ENCODE measurements at regions not wholly inside any gene's neighbourhood (a gene's known extent, or its start where the extent isn't known, plus 50 kb on each side); places are given as distances from the start of the nearest gene placed in this dataset.

DNA sequence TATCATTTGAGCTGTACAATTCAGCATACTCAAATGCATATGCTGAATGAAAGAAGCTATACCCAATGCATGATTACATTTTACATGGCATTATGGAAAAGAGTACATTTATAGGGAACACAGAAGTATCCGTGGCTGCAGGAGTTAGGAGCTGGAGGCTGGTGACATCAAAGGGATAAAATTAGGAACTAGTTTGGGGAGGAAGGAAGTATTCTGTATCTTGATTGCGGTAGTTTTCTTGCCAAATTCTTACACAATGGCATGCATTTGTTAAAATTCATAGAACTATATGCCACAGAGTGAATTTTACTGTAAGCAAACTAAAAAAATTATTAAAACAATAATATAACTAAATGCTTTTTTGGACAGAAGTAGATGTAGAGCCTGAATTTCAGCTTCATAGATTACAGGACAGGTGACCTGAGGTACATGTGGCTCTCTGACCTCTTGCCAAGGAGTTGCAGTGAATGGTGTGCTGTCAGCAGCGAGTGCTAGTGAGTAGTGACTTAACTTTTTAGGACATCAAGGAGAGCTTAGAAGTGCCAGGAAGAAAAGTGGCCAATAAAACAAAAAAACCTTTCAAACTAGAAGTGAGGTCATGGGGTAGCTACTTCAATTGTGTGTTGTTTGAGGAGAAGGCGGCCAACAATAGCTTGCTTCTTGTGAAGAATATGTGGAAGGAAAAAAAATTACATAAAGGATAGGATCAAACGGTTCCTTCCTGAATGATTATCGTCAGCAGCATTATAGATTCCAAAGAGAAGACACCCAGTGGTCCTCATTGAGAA, 514.9 kb upstream of the CLINT1 start:
- H3K4me1 ChIP-seq, result peaks cover 9% of the 10 kb centered on the region
- H3K4me3 ChIP-seq, result no peak overlapping the region
- no peak for DNase-seq
- no peak for TF ChIP-seq CTCF (IDR thresholded peaks at IDR 0.05; ENCODE audit: borderline replicate concordance)
- H3K27me3 ChIP-seq (ENCODE audit: low read depth), result no peaks in the 10 kb centered on the region
- no peaks in the 10 kb centered on the region for H3K36me3 ChIP-seq
- H3K9me3 ChIP-seq (replicated peaks), result peaks cover 10% of the 10 kb centered on the region
- intact Hi-C loops (cut with micrococcal nuclease), result no loop called here
- no peak overlapping the region for H3K27ac ChIP-seq (replicated peaks)

- Histone ChIP-seq H3K27me3 (ENCODE audit: low read depth) (no peaks in the 10 kb centered on the region), H3K9me3 (replicated peaks) (no peaks in the 10 kb centered on the region), H3K27ac (replicated peaks) (no peak overlapping the region), H3K4me1 (peaks cover 6% of the 10 kb centered on the region), H3K36me3 (no peaks in the 10 kb centered on the region), H3K4me3 (no peak overlapping the region)
- intact Hi-C loops (cut with micrococcal nuclease), result no loop called here
- TF ChIP-seq CTCF (IDR thresholded peaks at IDR 0.05; ENCODE audit: borderline replicate concordance), result no peak
- DNase-seq, result no peak
Measured at GRCh38 chr5:158369241-158369640, 510.3 kb upstream of the CLINT1 start.

DNA sequence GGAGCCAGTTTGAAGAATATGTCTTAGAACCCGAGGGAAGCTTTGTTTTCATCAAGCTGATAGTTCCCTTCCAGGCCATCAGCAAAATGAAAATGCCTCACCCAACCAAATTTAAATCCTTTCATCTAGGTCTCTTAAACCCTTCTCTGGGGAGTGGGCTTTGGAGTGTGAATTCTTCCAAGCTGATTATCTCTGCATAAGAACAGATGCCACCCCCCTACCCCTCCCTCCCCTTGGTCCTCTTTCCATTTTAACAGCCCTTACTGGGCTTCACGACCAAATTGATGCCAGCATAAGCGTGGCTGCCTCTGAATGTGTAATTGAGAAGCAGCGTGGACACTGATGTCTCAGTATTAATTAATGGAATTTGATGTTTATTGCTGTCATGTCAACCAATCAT, 509.7 kb upstream of the CLINT1 start:
- no peak for TF ChIP-seq CTCF (IDR thresholded peaks at IDR 0.05; ENCODE audit: borderline replicate concordance)
- no peak overlapping the region for H3K27ac ChIP-seq (replicated peaks)
- intact Hi-C loops (cut with micrococcal nuclease), result no loop called here
- H3K36me3 ChIP-seq, result no peaks in the 10 kb centered on the region
- no peak for DNase-seq
- H3K27me3 ChIP-seq (ENCODE audit: low read depth), result no peaks in the 10 kb centered on the region
- H3K4me1 ChIP-seq, result peaks cover under 1% of the 10 kb centered on the region
- no peaks in the 10 kb centered on the region for H3K9me3 ChIP-seq (replicated peaks)
- H3K4me3 ChIP-seq, result no peak overlapping the region

DNA sequence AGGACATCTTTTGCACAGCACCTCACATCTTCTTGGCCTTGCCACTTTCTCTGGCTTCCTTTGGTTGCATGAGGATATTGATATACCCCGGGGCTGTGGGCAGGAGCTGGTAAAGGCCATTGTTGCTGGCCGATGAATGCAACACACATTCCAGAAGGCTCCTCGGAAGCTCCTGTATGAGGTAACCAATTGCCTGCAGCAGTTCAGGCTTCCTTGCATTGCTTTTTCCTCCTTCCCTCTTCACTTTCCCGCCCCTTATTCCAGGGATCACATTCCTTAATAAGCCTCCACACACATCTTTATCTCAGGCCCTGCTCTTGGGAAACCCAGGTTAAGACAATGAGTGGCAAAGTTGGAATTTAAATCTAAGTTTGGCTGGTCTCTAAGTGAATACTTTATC, 505.4 kb upstream of the CLINT1 start:
- intact Hi-C loops (cut with micrococcal nuclease), result no loop called here
- Histone ChIP-seq H3K4me1 (no peaks in the 10 kb centered on the region), H3K4me3 (no peak overlapping the region), H3K36me3 (no peaks in the 10 kb centered on the region), H3K27me3 (ENCODE audit: low read depth) (no peaks in the 10 kb centered on the region), H3K9me3 (replicated peaks) (no peaks in the 10 kb centered on the region), H3K27ac (replicated peaks) (no peak overlapping the region)
- TF ChIP-seq CTCF (IDR thresholded peaks at IDR 0.05; ENCODE audit: borderline replicate concordance), result no peak
- DNase-seq, result no peak

DNA sequence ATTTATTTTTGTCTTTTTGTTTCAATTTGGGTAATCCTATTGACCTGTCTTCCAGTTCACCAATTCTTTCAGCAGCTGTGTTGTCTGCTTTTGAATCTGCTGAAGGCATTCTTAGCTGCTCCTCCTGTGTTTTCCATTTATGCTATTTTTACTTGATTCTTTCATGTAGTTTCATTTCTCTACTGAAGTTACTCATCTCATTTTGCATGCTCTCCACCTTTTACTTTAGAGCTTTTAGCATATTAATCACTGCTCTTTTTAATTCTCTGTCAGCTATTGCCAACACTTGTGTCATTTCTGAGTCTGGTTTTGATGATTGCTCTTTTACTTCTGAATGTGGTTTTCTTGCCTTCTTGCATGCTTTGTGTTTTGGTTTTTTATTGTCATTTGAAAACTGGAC, 496.0 kb upstream of the CLINT1 start:
- H3K27ac ChIP-seq (replicated peaks), result no peak overlapping the region
- no peak for TF ChIP-seq CTCF (IDR thresholded peaks at IDR 0.05; ENCODE audit: borderline replicate concordance)
- DNase-seq, result no peak
- no peak overlapping the region for H3K4me3 ChIP-seq
- intact Hi-C loops (cut with micrococcal nuclease), result no loop called here
- H3K36me3 ChIP-seq, result no peaks in the 10 kb centered on the region
- H3K4me1 ChIP-seq, result no peaks in the 10 kb centered on the region
- peaks cover 12% of the 10 kb centered on the region for H3K9me3 ChIP-seq (replicated peaks)
- H3K27me3 ChIP-seq (ENCODE audit: low read depth), result no peaks in the 10 kb centered on the region

Measured in left ventricle myocardium inferior (tissue), 1 donor.